Vagina (tissue), 2 donors: ENCODE measurements at regions not wholly inside any gene's neighbourhood (a gene's known extent, or its start where the extent isn't known, plus 50 kb on each side); places are given as distances from the start of the nearest gene placed in this dataset.

Source experiments
- DNase-seq, 2 donors: peaks; one replicate each; pipeline ENCODE4 v3.0.0-alpha.2; 2017; ENCODE audit errors: extremely low spot score in 2 of 2
- H3K27ac ChIP-seq: fragments of 200-600 bp; sonication (generic); one replicate; pipeline ENCODE4 v1.5.1; 2019
- H3K27me3 ChIP-seq: fragments of 200-600 bp; sonication (generic); one replicate; pipeline ENCODE4 v1.5.1; 2019
- H3K36me3 ChIP-seq, 2 donors: fragments of 200-600 bp; sonication (generic); one replicate each; pipeline ENCODE4 v1.5.1; 2017 to 2019
- H3K4me1 ChIP-seq: fragments of 200-600 bp; sonication (generic); one replicate; pipeline ENCODE4 v1.5.1; 2019
- H3K4me3 ChIP-seq, 2 donors: fragments of 200-600 bp; sonication (generic); 1 replicate in 1 of 2; 2 replicates in 1 of 2; pipeline ENCODE4 v1.5.1; 2016 to 2019
- H3K9me3 ChIP-seq: fragments of 200-600 bp; sonication (generic); one replicate; pipeline ENCODE4 v1.5.1; 2019
- CTCF ChIP-seq, 3 experiments: fragments of 450-650 bp in 2 of 3; fragments of 200-600 bp in 1 of 3; sonication (generic) in 1 of 3; IDR thresholded peaks; one replicate each; pipeline ENCODE4 v1.5.1; 2017 to 2019; ENCODE audit warnings: antibody characterized with exemption in 3 of 3, mild to moderate bottlenecking in 2 of 3, moderate library complexity in 2 of 3
- POLR2A ChIP-seq, 2 donors: fragments of 450-650 bp; IDR thresholded peaks; one replicate each; pipeline ENCODE4 v1.6.1; 2017; ENCODE audit warnings: antibody characterized with exemption in 2 of 2, mild to moderate bottlenecking in 2 of 2, moderate library complexity in 2 of 2
- POLR2AphosphoS5 ChIP-seq, 2 donors: sonication (generic); formaldehyde crosslinking; IDR thresholded peaks; one replicate each; pipeline ENCODE4 v1.9.0; 2017; ENCODE audit warnings: antibody characterized with exemption in 2 of 2, mild to moderate bottlenecking in 2 of 2, low read depth in 1 of 2; ENCODE audit not compliant: insufficient read depth in 1 of 2
- intact Hi-C: fragments of 100-400 bp; cut with DNase I; formaldehyde crosslinking; loops from one replicate; pipeline ENCODE4 v1.15.1; 2023

- intact Hi-C loops: no loop called here
- Histone ChIP-seq H3K36me3 (no peaks in the 10 kb centered on the region), H3K4me1 (no peaks in the 10 kb centered on the region), H3K27me3 (no peaks in the 10 kb centered on the region), H3K4me3 (no peak overlapping the region), H3K9me3 (no peaks in the 10 kb centered on the region), H3K27ac (no peak overlapping the region)
- TF ChIP-seq POLR2A (IDR thresholded peaks at IDR 0.05) (no peak), POLR2AphosphoS5 (IDR thresholded peaks at IDR 0.05; ENCODE audit: insufficient read depth in 1 of 2, low read depth in 1 of 2) (no peak)
- DNase-seq: no peak
Observed at GRCh38 chr22:48478529-48479265, 1349.0 kb downstream of the BRD1 start.

- H3K4me3 ChIP-seq: no peak overlapping the region
- TF ChIP-seq POLR2AphosphoS5 (IDR thresholded peaks at IDR 0.05; ENCODE audit: insufficient read depth in 1 of 2, low read depth in 1 of 2): no peak
- TF ChIP-seq POLR2A (IDR thresholded peaks at IDR 0.05): no peak
- TF ChIP-seq CTCF (IDR thresholded peaks at IDR 0.05): no peak
- no peak overlapping the region for H3K27ac ChIP-seq
- H3K9me3 ChIP-seq: no peaks in the 10 kb centered on the region
- intact Hi-C loops: no loop called here
- DNase-seq: no peak
- H3K36me3 ChIP-seq: no peaks in the 10 kb centered on the region
- no peaks in the 10 kb centered on the region for H3K27me3 ChIP-seq
- no peaks in the 10 kb centered on the region for H3K4me1 ChIP-seq
Observed at GRCh38 chr22:48478124-48478523, 1349.5 kb downstream of the BRD1 start.

- Histone ChIP-seq H3K4me3 (no peak overlapping the region), H3K27ac (no peak overlapping the region), H3K9me3 (no peaks in the 10 kb centered on the region), H3K4me1 (no peaks in the 10 kb centered on the region), H3K27me3 (no peaks in the 10 kb centered on the region), H3K36me3 (no peaks in the 10 kb centered on the region)
- intact Hi-C loops: no loop called here
- TF ChIP-seq CTCF (IDR thresholded peaks at IDR 0.05) (no peak), POLR2AphosphoS5 (IDR thresholded peaks at IDR 0.05; ENCODE audit: insufficient read depth in 1 of 2, low read depth in 1 of 2) (no peak), POLR2A (IDR thresholded peaks at IDR 0.05) (no peak)
- no peak for DNase-seq
Observed at GRCh38 chr22:48477031-48477721, 1350.5 kb downstream of the BRD1 start.

GRCh38 chr22:48476577-48476976 is 1351.1 kb downstream of the BRD1 start:
- H3K4me1 ChIP-seq: no peaks in the 10 kb centered on the region
- no peak for TF ChIP-seq POLR2AphosphoS5 (IDR thresholded peaks at IDR 0.05; ENCODE audit: insufficient read depth in 1 of 2, low read depth in 1 of 2)
- no peak for TF ChIP-seq POLR2A (IDR thresholded peaks at IDR 0.05)
- no peak for TF ChIP-seq CTCF (IDR thresholded peaks at IDR 0.05)
- DNase-seq: no peak
- no peaks in the 10 kb centered on the region for H3K27me3 ChIP-seq
- no peak overlapping the region for H3K4me3 ChIP-seq
- no peaks in the 10 kb centered on the region for H3K36me3 ChIP-seq
- intact Hi-C loops: no loop called here
- H3K9me3 ChIP-seq: no peaks in the 10 kb centered on the region
- no peak overlapping the region for H3K27ac ChIP-seq

GRCh38 chr22:48475661-48476345 is 1351.9 kb downstream of the BRD1 start:
- H3K27me3 ChIP-seq: no peaks in the 10 kb centered on the region
- no peaks in the 10 kb centered on the region for H3K9me3 ChIP-seq
- no peaks in the 10 kb centered on the region for H3K36me3 ChIP-seq
- no peaks in the 10 kb centered on the region for H3K4me1 ChIP-seq
- intact Hi-C loops: no loop called here
- no peak for DNase-seq
- H3K4me3 ChIP-seq: no peak overlapping the region
- H3K27ac ChIP-seq: no peak overlapping the region
- TF ChIP-seq CTCF (IDR thresholded peaks at IDR 0.05) (no peak), POLR2A (IDR thresholded peaks at IDR 0.05) (no peak), POLR2AphosphoS5 (IDR thresholded peaks at IDR 0.05; ENCODE audit: insufficient read depth in 1 of 2, low read depth in 1 of 2) (no peak)
